ENCODE measurements at regions not wholly inside any gene's neighbourhood (a gene's known extent, or its start where the extent isn't known, plus 50 kb on each side); places are given as distances from the start of the nearest gene placed in this dataset.

DNA sequence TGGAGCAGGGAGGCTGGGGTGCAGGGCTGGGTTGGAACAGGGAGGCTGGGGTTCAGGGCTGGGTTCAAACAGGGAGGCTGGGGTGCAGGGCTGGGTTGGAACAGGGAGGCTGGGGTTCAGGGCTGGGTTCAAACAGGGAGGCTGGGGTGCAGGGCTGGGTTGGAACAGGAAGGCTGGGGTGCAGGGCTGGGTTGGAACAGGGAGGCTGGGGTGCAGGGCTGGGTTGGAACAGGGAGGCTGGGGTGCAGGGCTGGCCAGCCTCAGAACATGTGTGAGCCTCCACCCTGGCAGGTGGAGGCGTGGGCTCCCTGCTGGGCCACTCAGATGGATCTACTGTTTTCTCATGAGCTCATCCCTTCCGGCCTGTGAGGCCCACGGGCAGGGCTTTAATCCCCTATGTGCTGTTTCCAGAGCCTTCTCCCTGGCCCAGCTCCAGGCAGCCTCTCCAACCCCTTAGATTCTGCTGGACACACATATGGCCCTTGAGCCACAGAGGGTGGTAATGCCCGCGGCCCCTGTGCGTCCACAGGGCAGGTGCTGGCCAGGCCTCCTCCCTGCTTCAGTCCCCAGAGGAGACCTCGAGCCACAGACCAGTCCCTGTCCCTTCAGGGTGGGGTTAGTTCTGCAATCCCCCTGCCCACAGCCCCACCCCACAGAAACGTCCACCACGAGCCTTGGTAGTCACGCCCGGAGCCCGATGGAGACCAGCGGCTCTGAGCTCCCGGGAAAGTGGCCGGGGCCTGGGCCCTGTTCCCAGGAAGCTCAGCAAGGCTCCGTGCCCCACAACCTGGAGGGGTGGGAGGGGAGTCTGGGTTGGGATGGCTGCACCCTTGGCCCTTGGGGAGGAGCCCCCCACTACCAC is 197.9 kb downstream of the BRD1 start (continued):
- TF ChIP-seq ZNF343 (CRISPR knock-in tag; IDR thresholded peaks at IDR 0.05) (no peak), ZNF430 (CRISPR knock-in tag; IDR thresholded peaks at IDR 0.05) (no peak), ZNF746 (CRISPR knock-in tag; IDR thresholded peaks at IDR 0.05) (no peak), GATA4 (IDR thresholded peaks at IDR 0.05; ENCODE audit: borderline replicate concordance, low read depth) (no peak), ZC3H4 (CRISPR knock-in tag; IDR thresholded peaks at IDR 0.05; ENCODE audit: borderline replicate concordance) (no peak)
- TF ChIP-seq, protein P1, sequence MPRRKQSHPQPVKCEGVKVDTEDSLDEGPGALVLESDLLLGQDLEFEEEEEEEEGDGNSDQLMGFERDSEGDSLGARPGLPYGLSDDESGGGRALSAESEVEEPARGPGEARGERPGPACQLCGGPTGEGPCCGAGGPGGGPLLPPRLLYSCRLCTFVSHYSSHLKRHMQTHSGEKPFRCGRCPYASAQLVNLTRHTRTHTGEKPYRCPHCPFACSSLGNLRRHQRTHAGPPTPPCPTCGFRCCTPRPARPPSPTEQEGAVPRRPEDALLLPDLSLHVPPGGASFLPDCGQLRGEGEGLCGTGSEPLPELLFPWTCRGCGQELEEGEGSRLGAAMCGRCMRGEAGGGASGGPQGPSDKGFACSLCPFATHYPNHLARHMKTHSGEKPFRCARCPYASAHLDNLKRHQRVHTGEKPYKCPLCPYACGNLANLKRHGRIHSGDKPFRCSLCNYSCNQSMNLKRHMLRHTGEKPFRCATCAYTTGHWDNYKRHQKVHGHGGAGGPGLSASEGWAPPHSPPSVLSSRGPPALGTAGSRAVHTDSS (CRISPR knock-in tag; conservative IDR thresholded peaks at IDR 0.05): no peak
- TF ChIP-seq, protein P2, sequence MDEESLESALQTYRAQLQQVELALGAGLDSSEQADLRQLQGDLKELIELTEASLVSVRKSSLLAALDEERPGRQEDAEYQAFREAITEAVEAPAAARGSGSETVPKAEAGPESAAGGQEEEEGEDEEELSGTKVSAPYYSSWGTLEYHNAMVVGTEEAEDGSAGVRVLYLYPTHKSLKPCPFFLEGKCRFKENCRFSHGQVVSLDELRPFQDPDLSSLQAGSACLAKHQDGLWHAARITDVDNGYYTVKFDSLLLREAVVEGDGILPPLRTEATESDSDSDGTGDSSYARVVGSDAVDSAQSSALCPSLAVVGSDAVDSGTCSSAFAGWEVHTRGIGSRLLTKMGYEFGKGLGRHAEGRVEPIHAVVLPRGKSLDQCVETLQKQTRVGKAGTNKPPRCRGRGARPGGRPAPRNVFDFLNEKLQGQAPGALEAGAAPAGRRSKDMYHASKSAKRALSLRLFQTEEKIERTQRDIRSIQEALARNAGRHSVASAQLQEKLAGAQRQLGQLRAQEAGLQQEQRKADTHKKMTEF (CRISPR knock-in tag; IDR thresholded peaks at IDR 0.05): no peak
- TF ChIP-seq, protein P3, sequence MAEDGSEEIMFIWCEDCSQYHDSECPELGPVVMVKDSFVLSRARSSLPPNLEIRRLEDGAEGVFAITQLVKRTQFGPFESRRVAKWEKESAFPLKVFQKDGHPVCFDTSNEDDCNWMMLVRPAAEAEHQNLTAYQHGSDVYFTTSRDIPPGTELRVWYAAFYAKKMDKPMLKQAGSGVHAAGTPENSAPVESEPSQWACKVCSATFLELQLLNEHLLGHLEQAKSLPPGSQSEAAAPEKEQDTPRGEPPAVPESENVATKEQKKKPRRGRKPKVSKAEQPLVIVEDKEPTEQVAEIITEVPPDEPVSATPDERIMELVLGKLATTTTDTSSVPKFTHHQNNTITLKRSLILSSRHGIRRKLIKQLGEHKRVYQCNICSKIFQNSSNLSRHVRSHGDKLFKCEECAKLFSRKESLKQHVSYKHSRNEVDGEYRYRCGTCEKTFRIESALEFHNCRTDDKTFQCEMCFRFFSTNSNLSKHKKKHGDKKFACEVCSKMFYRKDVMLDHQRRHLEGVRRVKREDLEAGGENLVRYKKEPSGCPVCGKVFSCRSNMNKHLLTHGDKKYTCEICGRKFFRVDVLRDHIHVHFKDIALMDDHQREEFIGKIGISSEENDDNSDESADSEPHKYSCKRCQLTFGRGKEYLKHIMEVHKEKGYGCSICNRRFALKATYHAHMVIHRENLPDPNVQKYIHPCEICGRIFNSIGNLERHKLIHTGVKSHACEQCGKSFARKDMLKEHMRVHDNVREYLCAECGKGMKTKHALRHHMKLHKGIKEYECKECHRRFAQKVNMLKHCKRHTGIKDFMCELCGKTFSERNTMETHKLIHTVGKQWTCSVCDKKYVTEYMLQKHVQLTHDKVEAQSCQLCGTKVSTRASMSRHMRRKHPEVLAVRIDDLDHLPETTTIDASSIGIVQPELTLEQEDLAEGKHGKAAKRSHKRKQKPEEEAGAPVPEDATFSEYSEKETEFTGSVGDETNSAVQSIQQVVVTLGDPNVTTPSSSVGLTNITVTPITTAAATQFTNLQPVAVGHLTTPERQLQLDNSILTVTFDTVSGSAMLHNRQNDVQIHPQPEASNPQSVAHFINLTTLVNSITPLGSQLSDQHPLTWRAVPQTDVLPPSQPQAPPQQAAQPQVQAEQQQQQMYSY (CRISPR knock-in tag; IDR thresholded peaks at IDR 0.05): no peak

Measured in HepG2 (cell line).